ENCODE measurements at regions not wholly inside any gene's neighbourhood (a gene's known extent, or its start where the extent isn't known, plus 50 kb on each side); places are given as distances from the start of the nearest gene placed in this dataset.

DNA sequence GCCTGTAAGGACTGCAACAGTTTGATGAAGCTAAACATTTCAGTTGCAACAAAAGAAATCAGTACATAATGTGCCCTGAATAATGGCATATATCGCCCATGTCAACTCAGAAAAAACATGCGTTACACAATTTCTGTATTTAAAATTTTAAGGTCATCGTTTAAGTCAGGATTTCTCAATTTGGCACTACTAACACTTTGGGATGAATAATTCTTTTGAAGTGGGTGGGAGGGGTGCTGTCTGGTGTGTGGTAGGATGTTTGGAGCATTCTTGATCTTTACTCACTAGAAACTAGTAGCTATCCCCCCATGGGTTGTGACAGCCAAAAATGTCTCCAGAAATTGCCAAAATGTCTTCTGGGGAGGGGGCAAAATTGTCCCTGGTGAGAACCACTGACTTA is 50.7 kb upstream of the CNTNAP4 start:
- no peak overlapping the region for H3K27ac ChIP-seq
- TF ChIP-seq, protein P1, sequence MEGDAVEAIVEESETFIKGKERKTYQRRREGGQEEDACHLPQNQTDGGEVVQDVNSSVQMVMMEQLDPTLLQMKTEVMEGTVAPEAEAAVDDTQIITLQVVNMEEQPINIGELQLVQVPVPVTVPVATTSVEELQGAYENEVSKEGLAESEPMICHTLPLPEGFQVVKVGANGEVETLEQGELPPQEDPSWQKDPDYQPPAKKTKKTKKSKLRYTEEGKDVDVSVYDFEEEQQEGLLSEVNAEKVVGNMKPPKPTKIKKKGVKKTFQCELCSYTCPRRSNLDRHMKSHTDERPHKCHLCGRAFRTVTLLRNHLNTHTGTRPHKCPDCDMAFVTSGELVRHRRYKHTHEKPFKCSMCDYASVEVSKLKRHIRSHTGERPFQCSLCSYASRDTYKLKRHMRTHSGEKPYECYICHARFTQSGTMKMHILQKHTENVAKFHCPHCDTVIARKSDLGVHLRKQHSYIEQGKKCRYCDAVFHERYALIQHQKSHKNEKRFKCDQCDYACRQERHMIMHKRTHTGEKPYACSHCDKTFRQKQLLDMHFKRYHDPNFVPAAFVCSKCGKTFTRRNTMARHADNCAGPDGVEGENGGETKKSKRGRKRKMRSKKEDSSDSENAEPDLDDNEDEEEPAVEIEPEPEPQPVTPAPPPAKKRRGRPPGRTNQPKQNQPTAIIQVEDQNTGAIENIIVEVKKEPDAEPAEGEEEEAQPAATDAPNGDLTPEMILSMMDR (IDR thresholded peaks at IDR 0.05) = no peak
- H3K9me3 ChIP-seq = no peaks in the 10 kb centered on the region
- H3K4me3 ChIP-seq = no peak overlapping the region
- DNase-seq (ENCODE audit: low spot score in 2 of 2) = no peak
- intact Hi-C loops (cut with DNase I) = no loop called here
- H3K36me3 ChIP-seq = no peaks in the 10 kb centered on the region
- no peaks in the 10 kb centered on the region for H3K4me1 ChIP-seq
- no peaks in the 10 kb centered on the region for H3K27me3 ChIP-seq

Data from ascending aorta (tissue), 2 donors.